NCI-H1694 (cell line): ENCODE measurements at regions not wholly inside any gene's neighbourhood (a gene's known extent, or its start where the extent isn't known, plus 50 kb on each side); places are given as distances from the start of the nearest gene placed in this dataset.

Experiments used
- DNase-seq: peaks from one replicate; lab custom pipeline; 2025; lab: John Stamatoyannopoulos, UW

DNA sequence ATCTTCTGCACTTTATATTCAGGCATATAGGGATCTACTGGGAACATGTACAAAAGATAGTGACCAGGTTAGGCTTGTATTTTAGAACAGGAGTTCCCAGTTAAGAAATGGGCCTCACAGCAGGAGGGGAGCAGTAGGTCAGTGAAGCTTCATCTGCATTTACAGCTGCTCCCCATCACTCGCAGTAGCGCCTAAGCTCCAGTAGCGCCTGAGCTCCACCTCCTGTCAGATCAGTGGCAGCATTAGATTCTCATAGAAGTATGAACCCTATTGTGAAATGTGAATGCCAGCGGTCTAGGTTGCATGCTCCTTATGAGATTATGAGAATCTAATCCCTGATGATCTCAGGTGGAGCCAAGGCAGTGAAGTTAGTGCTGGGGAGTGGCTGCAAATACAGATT, 224.4 kb upstream of the CYRIA start:
- no peak for DNase-seq

DNA sequence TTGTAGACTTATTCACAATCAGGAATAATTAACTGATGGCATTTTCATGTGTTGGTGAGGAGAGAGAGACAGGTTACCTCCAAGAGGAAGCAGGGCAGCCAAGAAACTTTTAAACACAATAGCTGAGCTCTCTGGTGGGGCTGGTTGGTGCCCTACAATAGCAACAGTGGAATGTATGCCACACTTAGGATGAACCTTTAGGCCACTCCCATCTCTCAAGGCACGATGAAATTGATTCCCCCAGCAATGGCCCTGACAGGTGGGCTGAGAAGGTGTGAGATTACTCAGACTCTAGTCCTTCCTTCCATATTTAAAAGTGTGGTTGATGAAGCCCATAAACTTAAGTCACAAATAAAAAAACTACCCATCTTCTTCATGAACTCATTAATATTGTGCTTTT, 219.4 kb upstream of the CYRIA start:
- DNase-seq: no peak

DNA sequence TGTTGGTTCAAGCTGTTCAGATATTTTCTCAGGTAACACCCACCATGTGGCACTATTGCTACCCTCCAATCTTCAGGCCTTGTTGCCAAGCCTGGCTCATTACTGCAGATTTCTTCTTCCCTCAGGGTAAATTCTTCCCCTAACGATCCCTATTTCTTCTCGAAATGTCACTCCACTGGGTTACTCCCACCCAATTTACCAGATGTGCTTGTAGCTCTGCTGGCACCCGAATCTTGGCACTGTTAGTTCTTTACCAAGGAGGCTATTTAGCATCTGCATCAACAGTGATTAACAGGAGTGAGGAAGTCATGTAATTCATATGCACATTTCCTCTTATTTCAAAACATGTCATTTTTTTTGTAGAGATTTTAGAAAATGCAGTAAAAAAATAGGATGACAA, 217.1 kb upstream of the CYRIA start:
- DNase-seq: no peak

DNA sequence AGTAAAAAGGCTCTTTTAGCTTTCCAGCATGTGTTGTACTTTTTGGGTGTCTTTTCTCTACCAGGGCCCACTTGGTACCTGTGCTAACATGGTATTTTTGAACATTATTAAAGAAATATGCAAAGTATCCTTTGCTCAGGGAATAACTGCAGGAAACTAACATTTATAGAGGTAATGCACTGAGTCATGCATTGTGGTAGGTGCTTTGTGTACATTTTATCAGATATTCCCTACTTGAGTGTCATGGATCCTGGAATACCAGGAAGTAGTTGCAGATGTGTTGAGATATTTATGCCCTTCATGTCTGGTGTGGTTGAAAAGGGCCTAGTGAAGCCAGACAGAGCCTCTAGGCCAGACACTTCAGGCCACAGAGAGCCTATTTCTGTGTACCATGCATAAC, 215.5 kb upstream of the CYRIA start:
- DNase-seq: no peak

DNA sequence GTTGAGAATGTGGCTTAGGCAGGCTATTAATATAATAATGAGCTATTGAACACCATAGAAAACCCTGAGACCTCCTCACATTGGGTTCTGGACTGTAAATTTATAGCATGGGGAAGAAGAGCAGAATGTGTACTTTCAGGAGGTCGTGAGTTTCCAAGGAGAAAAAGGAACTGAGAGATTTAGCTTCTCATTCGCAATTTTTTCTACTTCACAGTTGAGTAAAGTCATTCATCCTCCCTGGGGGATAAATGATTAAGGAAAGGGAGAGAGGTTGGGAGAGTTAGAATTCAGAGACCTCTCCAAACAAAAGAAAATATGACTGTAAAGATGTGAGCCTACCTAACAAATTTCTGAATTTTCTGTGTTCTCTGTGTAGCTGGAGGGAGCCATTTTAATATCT, 205.8 kb upstream of the CYRIA start:
- no peak for DNase-seq

DNA sequence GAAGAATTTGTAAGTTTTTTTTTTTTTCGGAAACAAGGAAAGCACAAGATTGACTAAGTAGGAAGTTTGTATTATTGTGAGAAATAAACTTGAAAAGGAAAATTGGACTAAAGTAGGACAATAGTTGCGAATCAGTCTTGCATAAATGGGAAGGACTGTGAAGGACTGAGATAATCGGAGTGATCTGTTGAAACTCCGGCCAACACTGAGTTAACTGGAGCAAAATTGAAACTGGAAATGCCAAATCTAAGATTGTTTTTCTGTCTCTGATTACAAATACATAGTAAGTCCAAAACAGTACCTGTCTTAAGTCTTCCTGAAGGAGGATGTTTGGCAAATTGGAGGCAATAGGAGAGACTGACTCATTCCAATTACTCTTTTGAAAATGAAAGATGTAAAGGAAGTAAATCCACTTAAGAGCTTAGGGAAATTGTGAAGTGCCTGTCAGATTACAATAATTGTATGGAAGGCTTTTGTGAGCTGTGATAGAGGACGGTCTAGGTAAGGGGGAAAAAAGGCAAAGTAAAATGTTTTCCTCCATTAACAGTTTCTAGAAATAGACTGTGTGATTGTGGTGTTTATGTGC, 204.9 kb upstream of the CYRIA start:
- DNase-seq: no peak

DNA sequence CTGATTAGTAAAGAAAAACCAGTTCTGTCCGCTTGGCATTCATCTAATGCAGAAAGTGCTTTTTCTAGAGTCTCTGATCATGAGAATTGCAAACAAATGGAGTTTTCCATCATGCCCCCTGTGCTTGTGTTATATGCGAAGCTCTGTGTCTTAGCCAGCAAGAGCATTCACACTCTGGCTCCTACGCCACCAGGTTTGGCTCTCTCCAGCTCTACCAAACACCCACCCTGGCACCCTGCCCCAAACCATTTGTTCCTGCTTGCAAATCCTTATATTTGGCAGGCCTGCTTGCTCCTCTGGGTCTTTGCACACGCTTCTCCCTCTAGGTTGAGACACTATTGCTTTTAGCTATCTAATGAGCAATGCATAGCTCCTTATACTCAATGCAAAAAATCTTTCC, 204.1 kb upstream of the CYRIA start:
- DNase-seq: no peak

DNA sequence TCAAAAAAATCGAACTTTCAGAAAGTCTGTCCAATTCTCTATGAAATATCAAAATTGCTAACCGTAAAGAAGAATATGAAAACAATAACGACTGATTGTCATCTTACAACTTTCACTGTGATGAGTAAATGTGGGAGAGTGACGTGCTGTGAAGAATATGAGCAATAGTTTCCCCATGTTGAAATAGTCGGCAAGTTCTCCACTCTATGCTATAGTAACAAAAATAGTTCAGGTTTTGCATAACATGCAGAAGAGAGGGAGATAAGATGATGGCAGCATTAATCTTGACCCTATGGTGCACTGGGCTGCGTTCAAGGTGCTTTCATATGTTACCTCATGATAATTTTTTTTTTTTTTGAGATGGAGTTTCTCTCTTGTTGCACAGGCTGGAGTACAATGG, 196.8 kb upstream of the CYRIA start:
- DNase-seq: no peak

DNA sequence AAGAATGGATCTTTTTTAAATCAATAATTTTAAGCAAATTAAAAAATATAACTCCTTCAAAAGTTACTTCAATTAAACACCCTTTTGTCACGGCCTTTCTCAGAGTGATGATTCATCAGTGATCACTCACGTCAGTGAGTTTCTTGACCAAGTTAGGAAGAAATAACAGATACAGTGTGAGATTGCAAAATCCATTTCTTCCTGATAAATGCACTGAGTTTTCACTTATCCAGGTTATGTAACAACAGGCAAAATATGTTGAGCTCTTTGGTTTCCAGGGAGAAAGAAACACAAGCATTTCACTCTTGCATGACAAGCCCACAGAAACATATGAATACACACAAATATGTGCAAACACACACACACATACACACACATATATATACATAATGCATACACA, 195.9 kb upstream of the CYRIA start:
- DNase-seq: no peak

DNA sequence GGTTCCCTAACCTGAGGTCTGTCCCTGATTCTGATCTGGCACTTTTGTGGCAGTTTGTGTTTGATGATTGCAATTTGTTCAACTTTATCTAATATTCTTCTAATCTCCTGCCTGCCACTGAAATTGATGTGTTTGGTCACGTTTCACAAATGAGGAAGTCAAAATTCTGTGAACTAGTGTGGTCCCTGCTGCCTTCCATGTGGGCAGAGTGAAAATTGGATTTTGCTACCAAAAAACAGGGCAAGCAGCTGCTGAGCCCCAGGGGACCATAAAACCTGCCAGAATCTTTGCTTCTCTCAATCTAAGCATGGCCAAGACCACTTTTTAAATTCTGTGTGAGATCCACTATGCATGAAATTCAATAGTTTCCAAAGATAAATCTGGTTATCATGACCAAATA, 195.5 kb upstream of the CYRIA start:
- DNase-seq: no peak

DNA sequence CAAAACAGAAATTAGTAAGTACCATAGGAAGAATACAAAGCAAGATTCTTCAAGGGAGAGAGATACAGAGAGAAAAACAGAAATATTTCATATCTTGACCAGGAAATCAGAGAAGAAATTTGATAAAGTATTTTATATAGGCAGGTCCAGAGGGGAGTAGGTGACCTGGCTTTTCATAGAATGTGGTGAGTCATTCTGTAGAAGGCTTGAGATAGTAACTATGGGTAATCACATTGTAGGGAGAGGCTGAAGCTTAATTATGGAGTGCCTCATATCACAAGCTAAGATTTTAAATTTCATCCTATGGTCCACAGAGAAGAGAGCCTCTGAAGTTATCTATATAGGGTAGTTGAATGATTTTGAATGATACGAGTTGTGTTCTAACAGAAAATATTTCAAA, 195.0 kb upstream of the CYRIA start:
- no peak for DNase-seq

DNA sequence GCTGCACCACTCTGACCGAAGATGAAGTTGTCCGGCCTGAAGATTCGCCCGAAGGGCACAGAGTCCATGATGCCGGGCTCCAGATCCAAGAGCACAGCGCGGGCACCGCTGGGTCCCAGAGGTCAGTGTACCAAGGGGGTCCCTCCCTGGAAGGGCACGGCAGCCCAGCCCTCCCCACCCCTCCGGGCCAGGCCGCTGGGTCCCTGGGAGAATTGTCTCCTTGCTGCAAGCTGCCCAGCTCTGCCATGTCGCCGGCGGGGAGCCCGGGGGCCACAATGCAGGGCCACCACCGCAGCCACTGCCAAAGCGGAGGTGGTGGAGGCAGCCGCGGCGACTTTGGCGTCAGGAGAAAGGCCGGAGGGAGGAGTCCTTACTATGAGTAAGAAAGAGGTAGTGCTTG, 189.5 kb upstream of the CYRIA start:
- no peak for DNase-seq

DNA sequence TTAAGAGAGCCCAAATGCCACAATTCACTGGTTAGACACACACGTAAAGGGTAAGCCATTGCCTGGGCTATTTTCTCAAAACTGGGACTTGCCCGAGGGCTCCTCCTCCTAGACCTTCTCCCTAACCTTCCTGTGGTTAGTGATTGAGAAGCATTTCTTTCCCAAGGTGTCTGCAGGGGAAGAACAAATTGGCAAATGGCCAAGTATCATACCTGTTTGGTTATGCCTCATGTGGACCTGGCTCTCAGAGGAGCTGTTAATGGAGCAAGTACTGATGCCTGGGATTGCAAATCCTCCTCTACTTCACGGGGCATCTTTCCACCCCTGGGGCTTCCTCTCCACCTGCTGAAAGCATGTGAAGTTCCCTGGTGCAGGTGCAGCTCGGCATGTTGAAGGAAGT, 187.5 kb upstream of the CYRIA start:
- DNase-seq: no peak

DNA sequence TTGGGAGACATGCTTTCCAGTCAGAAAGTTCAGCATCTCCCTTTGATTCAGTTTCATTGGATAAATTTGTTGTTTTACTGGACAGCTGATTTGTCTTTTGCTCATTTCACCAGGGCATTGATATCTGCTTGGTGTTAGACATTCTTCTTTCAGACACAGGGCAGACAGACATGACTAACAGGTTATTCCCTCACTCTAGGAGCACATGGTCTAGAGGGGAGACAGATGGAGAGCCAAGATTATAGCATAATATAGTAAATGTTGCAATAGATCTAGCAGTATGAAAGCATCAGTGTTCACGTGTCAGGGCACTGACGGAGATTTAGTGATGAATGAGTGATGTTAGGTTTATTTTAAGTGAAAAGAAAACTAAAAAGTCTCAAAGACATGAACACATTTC, 187.0 kb upstream of the CYRIA start:
- no peak for DNase-seq

DNA sequence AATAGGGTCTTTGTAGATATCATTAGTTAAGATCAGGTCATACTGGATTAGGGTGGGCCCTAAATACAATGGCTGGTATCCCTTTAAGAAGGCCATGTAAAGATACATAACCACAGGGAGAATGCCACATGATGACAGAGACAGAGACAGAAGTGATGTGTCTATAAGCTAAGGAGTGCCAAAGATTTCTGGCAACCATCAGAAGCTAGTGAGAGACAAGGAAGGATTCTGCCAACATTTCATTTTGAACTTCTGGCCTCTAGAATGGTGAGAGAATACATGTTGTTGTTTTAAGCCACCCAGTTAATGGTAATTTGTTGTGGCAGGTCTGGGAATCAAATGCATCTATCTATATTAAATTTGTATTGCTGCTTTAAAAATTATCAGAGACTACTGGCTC, 185.5 kb upstream of the CYRIA start:
- no peak for DNase-seq

DNA sequence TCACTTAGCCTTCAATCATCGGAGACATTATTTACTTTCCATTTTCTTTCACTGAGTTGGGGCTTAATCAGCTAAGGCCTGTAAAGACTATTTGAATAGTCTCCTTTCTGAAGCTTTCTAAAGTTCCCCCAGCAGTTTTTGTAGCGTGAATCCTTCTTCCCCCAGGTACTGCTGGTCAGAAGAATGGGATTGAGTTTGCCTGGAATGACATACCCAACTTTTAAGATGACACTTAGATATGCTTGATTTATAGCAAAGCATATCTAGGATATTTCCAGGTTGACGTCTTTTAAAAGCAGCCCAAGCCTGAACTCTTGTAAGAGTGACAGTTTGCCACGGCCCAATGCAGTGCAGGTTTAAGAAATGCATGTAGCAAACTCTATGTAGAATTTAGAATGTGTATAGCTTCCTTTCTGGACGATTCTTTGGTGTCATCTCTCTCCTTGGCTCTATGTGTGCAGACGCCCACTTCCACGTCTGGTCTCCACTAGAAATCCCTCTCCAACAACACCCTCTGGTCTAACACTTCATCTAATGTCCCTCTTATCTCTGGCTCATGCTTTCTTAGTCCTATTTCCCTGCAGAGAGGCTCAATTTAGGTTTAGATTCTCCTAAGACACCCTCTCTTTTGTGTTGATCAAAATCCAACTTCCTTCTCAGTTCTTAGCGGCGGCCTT, 175.0 kb upstream of the CYRIA start:
- no peak for DNase-seq

DNA sequence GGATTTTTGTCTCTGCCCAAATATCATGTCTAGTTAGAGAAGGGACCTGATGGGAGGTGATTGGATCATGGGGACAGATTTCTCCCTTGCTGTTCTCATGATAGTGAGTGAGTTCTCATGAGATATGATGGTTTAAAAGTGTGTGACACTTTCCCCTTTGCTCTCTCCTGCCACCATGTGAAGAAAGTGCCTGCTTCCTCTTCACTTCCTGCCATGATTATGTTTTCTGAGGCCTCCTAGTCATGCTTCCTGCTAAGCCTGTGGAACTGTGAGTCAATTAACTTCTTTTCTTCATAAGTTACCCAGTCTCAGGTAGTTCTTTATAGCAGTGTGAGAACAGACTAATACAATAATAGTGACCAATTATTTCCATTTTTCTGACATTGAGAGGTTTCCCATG, 167.3 kb upstream of the CYRIA start:
- DNase-seq: no peak

DNA sequence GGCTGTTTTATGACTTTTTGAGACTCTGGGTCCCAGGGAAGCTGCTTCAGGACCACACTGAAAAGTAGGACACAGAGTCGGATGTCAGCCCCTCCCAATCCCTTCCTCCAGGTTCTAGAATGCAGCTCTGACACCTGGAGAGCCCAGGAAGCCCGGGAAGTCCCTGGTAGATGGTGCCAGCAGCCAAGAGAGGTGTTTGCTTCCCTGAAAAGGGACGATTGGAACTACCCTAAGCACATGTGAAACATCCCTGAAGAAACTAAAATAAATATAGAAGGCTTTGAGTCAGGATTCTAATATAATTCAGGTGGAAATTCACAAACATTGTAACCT, 163.2 kb upstream of the CYRIA start:
- no peak for DNase-seq

DNA sequence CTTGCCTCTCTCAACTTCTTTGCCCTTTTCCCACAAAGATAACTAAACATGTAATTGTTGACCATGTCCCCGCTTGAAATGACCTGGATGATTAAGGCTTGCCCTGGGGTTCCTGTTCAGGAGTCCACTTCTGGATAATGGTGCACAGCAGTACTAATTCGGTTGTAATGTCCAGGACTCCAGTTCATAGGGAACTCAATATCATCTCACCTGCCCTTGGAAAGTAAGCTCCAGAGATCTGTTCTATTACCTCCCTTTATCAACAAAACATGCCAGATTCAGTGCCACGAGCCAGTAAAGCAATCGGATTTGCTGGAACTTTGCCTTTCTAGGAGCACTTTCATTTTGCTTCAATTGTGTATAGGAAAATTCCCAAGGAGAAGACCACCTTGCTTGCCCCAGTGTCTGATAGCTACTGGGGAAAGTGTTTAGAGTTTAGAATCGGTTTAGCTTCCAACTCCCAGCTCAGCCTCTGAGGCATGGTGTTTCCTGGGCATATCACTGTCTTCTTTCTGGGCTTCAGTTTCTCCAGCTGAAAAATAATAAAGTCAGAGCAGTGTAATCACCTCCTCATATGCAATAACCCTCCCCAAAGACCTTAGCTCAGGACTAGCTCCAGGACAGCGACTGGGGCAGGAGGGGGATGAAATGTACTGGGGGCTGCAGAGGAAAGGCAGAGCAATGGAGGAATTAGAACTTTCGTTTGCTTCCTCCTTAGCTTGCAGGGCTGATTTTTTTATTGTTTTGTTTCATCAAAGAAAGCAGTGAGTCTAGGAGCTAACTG, 162.6 kb upstream of the CYRIA start:
- DNase-seq: no peak

DNA sequence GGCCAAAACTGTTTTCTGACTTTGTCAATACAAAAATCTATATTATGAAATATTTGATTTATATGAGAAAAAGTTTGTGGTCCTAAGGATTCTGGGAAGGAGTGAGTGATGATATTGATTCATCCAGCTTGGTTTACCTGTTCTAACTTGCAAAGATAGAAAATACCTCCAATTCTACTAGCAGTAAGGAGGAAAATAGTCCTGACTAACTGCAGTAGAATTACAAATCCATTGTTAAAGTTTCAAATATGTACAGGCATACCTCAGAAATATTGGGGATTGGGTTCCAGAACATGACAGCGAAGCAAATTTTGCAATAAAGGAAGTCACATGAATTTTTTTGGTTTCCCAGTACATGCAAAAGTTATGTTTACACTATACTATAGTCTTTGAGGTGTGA, 158.8 kb upstream of the CYRIA start:
- no peak for DNase-seq

DNA sequence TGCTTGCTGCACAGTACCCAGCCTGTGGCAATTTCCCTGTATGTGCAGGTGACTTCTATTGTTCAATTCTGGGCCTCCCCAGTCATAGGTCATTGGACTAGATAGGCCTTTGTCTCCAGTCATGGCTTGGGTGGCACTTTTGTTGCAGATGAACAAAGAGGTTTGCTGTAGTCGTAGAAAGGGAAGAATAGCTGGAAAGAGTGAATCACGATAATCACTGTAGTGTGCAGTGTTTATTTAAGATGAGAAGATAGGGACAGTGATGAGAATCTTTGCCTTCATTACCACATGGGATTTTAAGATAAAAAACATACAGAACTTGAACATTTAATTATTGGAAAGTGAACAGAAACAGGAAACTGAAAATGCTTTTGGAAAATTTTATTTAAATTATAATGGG, 156.1 kb upstream of the CYRIA start:
- no peak for DNase-seq

DNA sequence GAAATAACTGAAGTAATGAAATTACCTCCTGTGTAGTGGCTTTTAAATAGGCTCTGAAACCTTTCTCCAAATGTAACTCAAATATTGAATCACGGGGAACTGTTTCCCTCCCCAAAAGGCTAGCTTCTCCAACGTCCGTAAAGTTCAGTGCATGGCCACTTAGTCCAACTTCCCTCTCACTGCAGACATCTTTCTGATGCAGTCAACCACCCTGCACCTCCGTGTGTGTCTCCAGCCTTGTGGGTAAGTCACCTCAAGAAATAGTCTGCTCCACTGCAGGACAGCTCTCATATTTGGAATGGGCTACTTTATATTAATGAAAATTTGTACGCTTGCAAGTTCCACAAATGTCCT, 152.5 kb upstream of the CYRIA start:
- DNase-seq: no peak

DNA sequence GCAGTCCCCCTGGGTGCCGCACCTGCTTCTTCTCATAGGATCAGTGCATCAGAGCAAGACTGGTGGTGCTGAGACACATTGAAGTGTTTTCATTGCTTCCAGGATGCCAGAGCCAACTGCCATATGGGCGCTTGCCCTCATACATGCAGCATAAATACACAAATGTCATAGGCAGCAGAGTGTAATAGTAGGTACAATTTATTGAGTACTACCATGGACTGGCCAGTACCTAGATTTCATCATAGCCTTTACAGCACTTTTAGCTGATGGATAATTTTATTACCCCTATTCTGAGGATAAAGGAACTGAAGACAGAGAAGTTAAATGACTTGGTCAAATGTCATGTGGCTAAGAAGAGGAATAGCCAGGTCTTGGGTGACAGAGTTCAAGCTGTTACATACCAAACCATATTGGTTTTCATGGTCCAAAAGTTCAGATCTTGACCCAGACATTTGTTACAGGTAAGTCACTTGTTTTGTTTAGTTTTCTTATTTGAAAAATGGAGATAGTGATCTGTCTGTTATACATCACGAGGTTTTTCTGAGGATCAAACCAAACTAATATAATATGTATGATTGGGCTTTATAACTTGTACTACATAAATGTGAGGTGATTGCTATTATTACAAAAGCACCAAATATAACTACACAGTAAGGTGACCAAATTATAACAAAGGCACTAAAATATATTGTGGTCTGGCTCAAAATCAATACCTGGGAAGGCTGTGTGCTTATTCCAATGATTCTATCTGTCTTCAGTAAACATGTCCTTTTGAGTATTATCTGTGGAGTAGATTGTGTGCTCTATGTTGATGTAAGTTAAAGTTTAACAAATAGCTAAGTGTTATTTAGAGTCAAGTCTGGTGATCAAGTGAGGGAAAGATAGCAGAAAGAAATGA, 151.9 kb upstream of the CYRIA start:
- DNase-seq: no peak
